HCT116 (cell line): ENCODE measurements at regions not wholly inside any gene's neighbourhood (a gene's known extent, or its start where the extent isn't known, plus 50 kb on each side); places are given as distances from the start of the nearest gene placed in this dataset.

Source experiments
- CEBPB ChIP-seq: IDR thresholded peaks from 2 replicates; pipeline ENCODE4 v1.6.1; 2012; ENCODE audit warnings: low read depth
- POLR2A ChIP-seq: IDR thresholded peaks from 2 replicates; pipeline ENCODE4 v1.7.0; 2011; ENCODE audit warnings: borderline replicate concordance; ENCODE audit not compliant: insufficient read depth, insufficient read length; ENCODE audit errors: extremely low read depth
- POLR2AphosphoS5 ChIP-seq: IDR thresholded peaks from 2 replicates; pipeline ENCODE4 v1.6.1; 2011; ENCODE audit warnings: mild to moderate bottlenecking, low read depth, low read length, moderate library complexity
- RAD21 ChIP-seq: IDR thresholded peaks from 2 replicates; pipeline ENCODE4 v1.6.1; 2012; ENCODE audit warnings: low read depth, mild to moderate bottlenecking
- SIN3A ChIP-seq: IDR thresholded peaks from 2 replicates; pipeline ENCODE4 v1.6.1; 2012; ENCODE audit warnings: low read depth
- YY1 ChIP-seq: IDR thresholded peaks from 2 replicates; pipeline ENCODE4 v1.6.1; 2011; ENCODE audit warnings: low read length, low read depth, moderate library complexity, mild to moderate bottlenecking; ENCODE audit not compliant: insufficient replicate concordance; ENCODE audit errors: extremely low read depth
- TF ChIP-seq, protein P1 (sequence below), 3 experiments: fragments of 200-600 bp in 1 of 3; sonication (generic) in 1 of 3; IDR thresholded peaks in 2 of 3; conservative IDR thresholded peaks in 1 of 3; 2 replicates each; pipeline ENCODE4 v1.5.1; 2012 to 2017; ENCODE audit warnings: low read depth in 2 of 3, low read length in 2 of 3, antibody characterized with exemption in 1 of 3, borderline replicate concordance in 1 of 3, control low read depth in 1 of 3, mild to moderate bottlenecking in 1 of 3, mixed read lengths in 1 of 3, mixed run types in 1 of 3, moderate library complexity in 1 of 3; ENCODE audit not compliant: insufficient read depth in 1 of 3

DNA sequence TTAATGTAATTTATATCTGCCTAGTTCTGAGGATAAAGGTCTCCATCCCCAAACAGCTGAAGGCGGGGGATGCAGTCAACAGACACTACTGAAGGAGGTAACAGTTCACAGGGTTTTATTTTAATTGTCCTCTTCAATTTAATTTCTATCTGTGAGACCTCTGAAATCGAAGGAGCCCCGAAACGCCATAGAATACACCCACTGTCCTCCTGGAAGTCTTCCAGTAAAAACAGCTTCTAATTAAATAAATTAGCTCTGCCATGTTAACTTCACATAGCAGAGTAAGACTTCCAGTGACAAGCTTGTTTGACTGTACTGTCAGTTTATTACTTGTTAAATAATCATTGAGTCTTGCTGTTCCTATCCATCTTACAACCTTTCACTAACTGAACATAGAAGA lies 193.5 kb downstream of the SEC61B start:
- no peak for TF ChIP-seq POLR2A
- TF ChIP-seq, protein P1, sequence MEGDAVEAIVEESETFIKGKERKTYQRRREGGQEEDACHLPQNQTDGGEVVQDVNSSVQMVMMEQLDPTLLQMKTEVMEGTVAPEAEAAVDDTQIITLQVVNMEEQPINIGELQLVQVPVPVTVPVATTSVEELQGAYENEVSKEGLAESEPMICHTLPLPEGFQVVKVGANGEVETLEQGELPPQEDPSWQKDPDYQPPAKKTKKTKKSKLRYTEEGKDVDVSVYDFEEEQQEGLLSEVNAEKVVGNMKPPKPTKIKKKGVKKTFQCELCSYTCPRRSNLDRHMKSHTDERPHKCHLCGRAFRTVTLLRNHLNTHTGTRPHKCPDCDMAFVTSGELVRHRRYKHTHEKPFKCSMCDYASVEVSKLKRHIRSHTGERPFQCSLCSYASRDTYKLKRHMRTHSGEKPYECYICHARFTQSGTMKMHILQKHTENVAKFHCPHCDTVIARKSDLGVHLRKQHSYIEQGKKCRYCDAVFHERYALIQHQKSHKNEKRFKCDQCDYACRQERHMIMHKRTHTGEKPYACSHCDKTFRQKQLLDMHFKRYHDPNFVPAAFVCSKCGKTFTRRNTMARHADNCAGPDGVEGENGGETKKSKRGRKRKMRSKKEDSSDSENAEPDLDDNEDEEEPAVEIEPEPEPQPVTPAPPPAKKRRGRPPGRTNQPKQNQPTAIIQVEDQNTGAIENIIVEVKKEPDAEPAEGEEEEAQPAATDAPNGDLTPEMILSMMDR (IDR thresholded peaks at IDR 0.05 in 2 of 3, conservative IDR thresholded peaks at IDR 0.05 in 1 of 3; ENCODE audit: borderline replicate concordance in 1 of 3, insufficient read depth in 1 of 3, low read depth in 2 of 3, low read length in 2 of 3), result no peak
- TF ChIP-seq SIN3A, result no peak
- TF ChIP-seq CEBPB, result no peak
- TF ChIP-seq RAD21, result no peak
- TF ChIP-seq POLR2AphosphoS5, result no peak
- TF ChIP-seq YY1, result no peak
